IPS DF 19.7 (cell line): ENCODE measurements at regions not wholly inside any gene's neighbourhood (a gene's known extent, or its start where the extent isn't known, plus 50 kb on each side); places are given as distances from the start of the nearest gene placed in this dataset.
"Not testable (repeated sequence)": the region's sequence is repeated elsewhere in the genome, so short reads cannot be mapped to it uniquely, and the experiment has no call there.

ENCODE experiments used
- DNase-seq: peaks from one replicate; pipeline ENCODE4 v3.0.0-alpha.2; 2013; ENCODE audit warnings: low read depth, low spot score

- DNase-seq, result no peak
These were observed 301.8 kb upstream of the ID4 start for GRCh38 chr6:19535351-19535750.

- no peak for DNase-seq
These were observed 300.3 kb upstream of the ID4 start for GRCh38 chr6:19536838-19537237.

DNA sequence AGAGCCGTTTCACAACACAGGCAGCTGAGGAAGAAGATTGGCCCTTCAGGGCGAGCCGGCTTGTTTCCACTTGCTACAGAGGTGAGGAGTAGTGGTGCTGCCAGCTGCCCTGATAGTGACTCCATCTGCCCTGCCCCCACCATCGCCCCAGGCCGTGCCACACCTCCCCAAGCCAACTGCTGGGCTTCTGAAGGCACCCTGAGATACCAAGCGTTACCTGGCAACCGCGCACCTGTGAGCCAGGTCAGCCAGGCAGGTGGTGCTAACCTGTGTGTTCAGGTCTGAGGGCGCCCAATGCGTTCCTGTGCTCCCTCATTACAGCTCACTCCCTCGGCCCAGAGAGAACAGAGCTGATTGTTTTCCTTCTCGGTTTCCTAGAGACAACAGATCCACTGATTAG is 299.1 kb upstream of the ID4 start:
- DNase-seq, result no peak

DNA sequence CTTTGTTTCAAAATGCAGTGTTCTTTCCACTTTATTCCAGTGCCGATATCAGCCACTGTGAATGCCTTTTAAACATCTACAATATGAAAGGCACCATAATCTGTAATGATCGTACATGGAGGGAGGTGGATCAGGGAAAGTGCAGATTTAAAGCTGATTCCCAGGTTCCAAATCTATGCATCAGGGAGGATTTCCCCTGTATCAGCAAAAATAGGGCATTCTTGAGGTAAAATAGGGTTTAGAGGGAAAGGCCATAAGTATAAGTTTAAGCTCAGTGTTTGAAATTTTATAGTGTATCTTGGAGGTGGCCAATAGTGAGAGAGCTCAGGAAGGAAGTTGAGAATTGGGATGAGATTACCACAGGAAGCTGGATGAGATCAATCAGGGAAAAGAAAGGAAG is 289.7 kb upstream of the ID4 start:
- no peak for DNase-seq

- DNase-seq, result no peak
These were observed 288.1 kb upstream of the ID4 start for GRCh38 chr6:19549109-19549508.

DNA sequence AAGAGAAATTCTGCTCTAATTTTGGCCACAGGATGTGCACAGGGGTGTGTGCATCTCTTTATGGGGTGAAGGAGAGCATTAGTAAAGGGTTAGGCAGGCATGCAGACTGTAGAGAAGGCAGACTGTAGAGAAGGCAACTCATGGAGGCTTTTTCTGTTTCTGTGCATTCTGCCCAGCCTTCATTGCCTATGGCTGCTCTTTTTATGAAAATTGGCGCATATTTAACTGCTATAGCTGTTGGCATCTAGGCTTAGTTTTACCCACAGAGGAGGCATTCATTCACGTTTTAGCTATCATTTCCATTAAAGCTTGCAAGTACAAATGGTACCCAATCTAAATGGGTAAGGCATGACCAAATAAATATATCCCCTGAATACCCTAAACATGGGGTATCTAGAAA is 286.8 kb upstream of the ID4 start:
- DNase-seq, result no peak

DNA sequence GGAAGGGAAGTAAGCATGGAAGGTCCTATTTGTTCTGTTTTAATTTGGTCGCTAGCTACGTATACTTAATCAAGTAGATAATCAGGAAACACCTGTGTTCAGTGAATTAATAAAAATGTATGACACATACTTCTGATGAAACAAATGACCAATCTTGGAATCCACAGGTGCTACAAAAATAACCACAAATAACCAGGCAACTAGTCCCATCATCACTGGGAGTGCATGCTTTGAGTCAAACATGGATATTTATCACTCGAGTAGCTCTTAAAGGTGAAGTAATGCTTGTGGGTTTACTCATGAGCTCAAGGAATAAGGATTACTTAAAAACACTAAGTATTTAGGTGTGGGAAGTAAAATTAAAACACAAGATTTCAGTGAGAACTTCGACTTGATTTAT is 285.6 kb upstream of the ID4 start:
- DNase-seq, result no peak

DNA sequence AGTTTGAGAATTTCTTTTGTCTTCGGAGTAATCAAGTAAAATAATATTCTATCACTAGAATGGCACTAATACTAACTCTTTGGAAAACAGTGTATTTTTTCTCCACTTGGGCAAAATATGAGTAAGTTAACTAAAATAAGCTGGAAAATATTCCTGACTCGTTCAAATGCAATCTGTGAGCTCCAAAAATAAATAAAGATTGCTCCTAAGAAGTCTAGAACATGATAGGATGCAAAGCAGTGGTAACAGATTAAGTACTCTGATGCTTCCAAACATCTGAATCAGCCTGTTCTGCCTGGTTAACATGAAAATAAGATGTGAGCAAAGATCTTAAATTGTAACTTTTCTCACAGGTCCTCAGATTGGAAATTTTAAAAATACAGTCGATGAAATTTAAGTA is 285.1 kb upstream of the ID4 start:
- DNase-seq, result no peak

GRCh38 chr6:19552588-19552987 is 284.6 kb upstream of the ID4 start:
- DNase-seq, result no peak

GRCh38 chr6:19554356-19555225 is 282.6 kb upstream of the ID4 start:
- no peak for DNase-seq

DNA sequence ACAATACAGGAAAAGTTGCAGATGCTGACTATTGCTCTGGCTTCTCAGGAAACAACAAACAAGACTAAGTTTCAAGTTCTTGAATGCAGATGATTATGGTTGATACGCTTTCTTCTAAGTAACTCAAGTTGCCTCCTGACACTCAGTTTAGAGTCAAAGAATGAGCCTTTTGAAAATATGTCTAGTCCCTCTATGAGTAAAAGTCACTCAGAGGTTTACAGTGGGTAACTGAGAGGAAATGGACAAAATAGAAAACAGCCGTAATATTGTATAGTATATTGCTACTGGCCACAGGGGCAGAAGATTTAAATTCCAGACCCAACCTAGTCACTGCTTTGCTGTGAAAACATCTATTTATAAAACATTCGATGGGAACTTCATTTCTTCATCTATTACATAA is 280.0 kb upstream of the ID4 start:
- DNase-seq, result no peak

GRCh38 chr6:19558201-19558600 is 279.0 kb upstream of the ID4 start:
- DNase-seq, result no peak

- DNase-seq, result no peak
These were observed 278.2 kb upstream of the ID4 start for GRCh38 chr6:19558934-19559333.

DNA sequence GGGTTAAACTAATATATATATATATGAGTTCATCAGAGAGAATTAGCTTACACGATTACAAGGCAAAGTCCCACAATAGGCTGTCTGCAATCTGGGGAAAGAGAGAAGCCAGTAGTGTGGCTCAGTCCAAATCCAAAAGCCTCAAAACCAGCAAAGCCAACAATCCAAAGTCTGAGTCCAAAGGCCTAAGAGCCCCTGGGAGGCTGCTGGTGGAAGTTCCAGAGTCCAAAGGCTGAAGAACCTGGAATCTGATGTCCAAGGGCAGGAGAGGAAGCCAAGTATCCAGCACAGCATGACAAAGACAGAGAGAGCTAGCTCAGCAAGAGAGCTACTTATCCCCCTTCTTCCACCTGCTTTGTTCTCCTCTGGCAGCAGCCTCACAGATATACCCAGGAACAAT is 274.7 kb upstream of the ID4 start:
- DNase-seq, result no peak

- DNase-seq, result no peak
These were observed 267.6 kb upstream of the ID4 start for GRCh38 chr6:19569563-19569962.

GRCh38 chr6:19571176-19571575 is 266.0 kb upstream of the ID4 start:
- no peak for DNase-seq

DNA sequence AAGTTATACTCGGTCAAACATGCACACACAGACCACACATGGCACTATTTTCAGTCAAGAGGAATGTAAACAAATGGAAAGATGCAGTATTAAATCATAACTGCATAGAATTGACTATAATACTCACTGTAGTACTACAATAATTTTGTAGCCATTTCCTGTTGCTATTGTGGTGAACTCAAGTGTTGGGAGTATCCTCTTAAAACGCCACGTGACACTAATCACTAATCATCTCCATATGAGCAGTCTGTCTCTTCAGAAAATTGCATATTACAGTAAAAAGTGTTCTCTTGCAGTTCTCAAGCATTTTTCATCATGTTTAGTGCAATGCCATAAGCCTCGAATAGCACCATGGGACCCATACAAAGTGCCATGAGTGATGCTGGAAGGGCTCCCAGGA is 258.7 kb upstream of the ID4 start:
- DNase-seq, result no peak

- DNase-seq, result not testable (repeated sequence)
These were observed 253.0 kb upstream of the ID4 start for GRCh38 chr6:19584207-19584606.

- DNase-seq, result no peak
These were observed 249.8 kb upstream of the ID4 start for GRCh38 chr6:19587238-19587942.

- no peak for DNase-seq
These were observed 246.6 kb upstream of the ID4 start for GRCh38 chr6:19590501-19591131.

DNA sequence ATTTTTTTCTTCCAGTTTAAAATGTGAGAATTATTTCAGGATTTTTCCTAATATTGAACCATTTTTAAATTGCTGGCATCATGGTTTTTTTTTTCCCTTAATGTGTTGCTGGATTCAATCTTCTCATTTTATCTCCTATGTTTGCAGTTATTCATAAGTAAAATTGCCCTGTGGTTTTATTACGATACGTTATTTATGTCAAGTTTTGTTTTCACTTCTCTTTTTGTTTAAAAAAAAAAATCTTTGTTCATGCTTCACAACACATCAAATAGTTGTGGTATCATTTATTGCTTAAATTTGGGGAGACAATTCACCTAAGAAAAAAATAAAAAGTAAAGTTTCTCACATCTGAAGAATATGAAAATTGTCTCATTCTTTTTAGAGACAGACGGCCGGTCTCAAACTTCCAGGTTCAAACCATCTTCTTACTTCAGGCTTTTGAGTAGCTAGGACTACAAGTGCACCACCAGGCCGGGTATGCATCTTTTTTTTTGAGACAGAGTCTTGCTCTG is 239.3 kb upstream of the ID4 start:
- DNase-seq, result no peak

- DNase-seq, result no peak
These were observed 237.2 kb upstream of the ID4 start for GRCh38 chr6:19599796-19600464.
